PC-3 (cell line): ENCODE measurements at regions not wholly inside any gene's neighbourhood (a gene's known extent, or its start where the extent isn't known, plus 50 kb on each side); places are given as distances from the start of the nearest gene placed in this dataset.

Experiments used
- ATAC-seq: fragments of 200-7000 bp; cut with Tn5 transposase; 2 replicates; pipeline ENCODE4 v1.9.1; 2020; ENCODE audit warnings: mild to moderate bottlenecking, moderate library complexity
- BruUV-seq: library from RNA; stranded (reverse); fragments of 400-500 nt; replicated peaks from 2 replicates; lab custom pipeline; 2021; lab: Mats Ljungman, UMichigan
- CTCF ChIA-PET: fragments of 300-600 bp; sonication (Branson Sonifier 250); formaldehyde crosslinking; loops from one replicate; lab custom pipeline; 2022; ENCODE audit warnings: antibody characterized with exemption; lab: Charles Lee
- POLR2A ChIA-PET: fragments of 300-600 bp; sonication (Branson Sonifier 250); formaldehyde crosslinking; loops from one replicate; lab custom pipeline; 2022; ENCODE audit warnings: antibody characterized with exemption; ENCODE audit not compliant: unreplicated experiment; lab: Charles Lee
- DNase-seq: peaks from one replicate; pipeline ENCODE4 v3.0.0-alpha.2; 2015
- H2AFZ ChIP-seq: fragments of 300-600 bp; sonication (generic); 2 replicates; pipeline ENCODE4 v1.6.0; 2016; ENCODE audit warnings: antibody characterized with exemption, low read length
- H3F3A ChIP-seq: fragments of 300-600 bp; sonication (generic); one replicate; pipeline ENCODE4 v1.6.0; 2017; ENCODE audit warnings: antibody characterized with exemption, low read length, control low read depth, mild to moderate bottlenecking; ENCODE audit not compliant: unreplicated experiment
- H3K27ac ChIP-seq: fragments of 300-600 bp; sonication (generic); 2 replicates; pipeline ENCODE4 v1.5.1; 2016; ENCODE audit warnings: mild to moderate bottlenecking, low read length
- H3K27me3 ChIP-seq: fragments of 300-600 bp; sonication (generic); 2 replicates; pipeline ENCODE4 v1.6.1; 2016; ENCODE audit warnings: low read length, mixed read lengths
- H3K36me3 ChIP-seq: fragments of 300-600 bp; sonication (generic); 2 replicates; pipeline ENCODE4 v1.6.1; 2016; ENCODE audit warnings: low read depth, mixed run types, low read length, mixed read lengths
- H3K4me1 ChIP-seq: fragments of 300-600 bp; sonication (generic); 2 replicates; pipeline ENCODE4 v1.5.1; 2016; ENCODE audit warnings: low read length; ENCODE audit not compliant: insufficient read depth
- H3K4me2 ChIP-seq: fragments of 300-600 bp; sonication (generic); 2 replicates; pipeline ENCODE4 v1.6.0; 2016; ENCODE audit warnings: low read length
- H3K4me3 ChIP-seq: fragments of 300-600 bp; sonication (generic); 2 replicates; pipeline ENCODE4 v1.5.1; 2016; ENCODE audit warnings: mild to moderate bottlenecking, low read length, mixed read lengths
- H3K79me2 ChIP-seq: fragments of 300-600 bp; sonication (generic); 2 replicates; pipeline ENCODE4 v1.6.1; 2017; ENCODE audit warnings: low read length, mixed read lengths
- H3K9ac ChIP-seq: fragments of 300-600 bp; sonication (generic); 2 replicates; pipeline ENCODE4 v1.6.0; 2016; ENCODE audit warnings: mild to moderate bottlenecking, low read length
- H3K9me2 ChIP-seq: fragments of 300-600 bp; sonication (generic); replicated peaks from 2 replicates; pipeline ENCODE4 v1.6.1; 2016; ENCODE audit warnings: mixed run types, low read length, mixed read lengths
- H3K9me3 ChIP-seq: fragments of 300-600 bp; sonication (generic); 2 replicates; pipeline ENCODE4 v1.6.1; 2016; ENCODE audit warnings: low read length, mixed read lengths
- H4K20me1 ChIP-seq: fragments of 300-600 bp; sonication (generic); 2 replicates; pipeline ENCODE4 v1.6.1; 2016; ENCODE audit warnings: low read length, mixed read lengths
- CTCF ChIP-seq: fragments of 300-600 bp; sonication (generic); conservative IDR thresholded peaks from 2 replicates; pipeline ENCODE4 v1.5.1; 2017; ENCODE audit warnings: antibody characterized with exemption, low read depth, mild to moderate bottlenecking, low read length
- EZH2 ChIP-seq: fragments of 300-600 bp; sonication (generic); IDR thresholded peaks from one replicate; pipeline ENCODE4 v1.6.1; 2017; ENCODE audit warnings: antibody characterized with exemption, mild to moderate bottlenecking, low read length; ENCODE audit not compliant: unreplicated experiment
- EZH2phosphoT487 ChIP-seq: fragments of 300-600 bp; sonication (generic); IDR thresholded peaks from 2 replicates; pipeline ENCODE4 v1.6.1; 2018; ENCODE audit warnings: mild to moderate bottlenecking, antibody characterized with exemption, low read length, borderline replicate concordance
- intact Hi-C: fragments of 100-400 bp; cut with micrococcal nuclease; formaldehyde crosslinking; loops from 2 replicates; pipeline ENCODE4 v1.9.0; 2023

DNA sequence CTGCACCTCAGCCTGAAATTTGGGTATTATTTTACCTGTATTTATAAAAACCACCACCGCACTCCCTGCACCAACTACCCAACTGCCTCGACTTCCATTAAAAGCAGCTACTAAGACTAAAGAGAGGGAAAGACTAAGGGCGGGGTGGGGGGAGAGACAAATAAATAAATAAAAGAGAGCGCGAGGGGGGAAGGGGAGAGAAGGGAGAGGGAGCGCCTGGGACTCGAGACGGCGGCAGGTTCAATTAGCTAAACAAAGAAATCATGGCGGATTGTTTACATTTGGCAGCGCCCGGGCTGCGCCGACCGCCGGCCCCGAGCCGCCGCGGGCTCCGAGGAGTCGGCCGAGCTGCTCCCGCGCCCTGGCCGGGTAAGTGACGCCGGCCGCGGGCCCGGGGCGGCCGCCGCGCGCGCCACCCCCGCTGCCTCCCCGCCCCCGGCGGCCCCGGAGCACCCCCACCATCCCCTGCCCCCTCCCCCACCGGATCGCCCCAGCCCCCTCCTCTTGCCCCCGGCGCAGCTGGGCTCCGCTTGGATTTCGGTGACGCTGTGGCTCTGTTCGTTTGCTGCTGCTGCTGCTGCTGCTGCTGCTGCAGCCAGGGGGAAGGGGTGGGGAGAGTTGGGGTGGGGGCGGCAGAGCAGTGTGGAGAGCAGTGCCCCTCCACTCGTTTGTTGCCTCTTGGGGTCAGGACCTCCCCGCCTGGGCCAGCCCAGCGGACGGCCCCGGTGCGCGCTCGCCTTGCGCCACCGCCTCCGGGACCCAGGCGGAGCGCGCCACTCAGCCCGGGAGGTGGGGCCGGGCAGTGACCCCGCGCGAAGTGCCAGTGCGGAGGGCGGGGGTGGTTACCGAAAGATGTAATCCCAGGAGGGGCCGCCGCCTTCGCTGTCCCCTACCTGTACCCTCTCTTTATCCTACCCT is 187.2 kb upstream of the FANCL start:
- Histone ChIP-seq H3K79me2 (no peaks in the 10 kb centered on the region), H3K27ac (no peak overlapping the region), H3K4me2 (no peak overlapping the region), H3F3A (no peaks in the 10 kb centered on the region), H3K9me3 (no peaks in the 10 kb centered on the region), H3K4me3 (no peak overlapping the region), H2AFZ (no peak overlapping the region), H3K27me3 (peaks cover 7% of the 10 kb centered on the region; the same call in 1 of the 2 replicates), H4K20me1 (no peaks in the 10 kb centered on the region), H3K36me3 (no peaks in the 10 kb centered on the region), H3K4me1 (no peaks in the 10 kb centered on the region), H3K9ac (no peak overlapping the region), H3K9me2 (no peaks in the 10 kb centered on the region)
- DNase-seq (no peak), ATAC-seq (no peak)
- TF ChIP-seq CTCF (no peak), EZH2phosphoT487 (no peak), EZH2 (no peak)
- intact Hi-C loops = no loop called here
- POLR2A ChIA-PET = no interaction called here
- BruUV-seq = no TSS peak
- CTCF ChIA-PET = no interaction called here

GRCh38 chr2:58427572-58428095 is 186.5 kb upstream of the FANCL start:
- ChIA-PET CTCF (no interaction called here), POLR2A (no interaction called here)
- Histone ChIP-seq H3K27ac (no peak overlapping the region), H3F3A (no peaks in the 10 kb centered on the region), H2AFZ (no peak overlapping the region), H3K9me2 (no peaks in the 10 kb centered on the region), H3K9ac (no peak overlapping the region), H3K27me3 (peaks cover 7% of the 10 kb centered on the region; the same call in 1 of the 2 replicates), H3K4me3 (no peak overlapping the region), H3K36me3 (no peaks in the 10 kb centered on the region), H3K4me1 (no peaks in the 10 kb centered on the region), H3K79me2 (no peaks in the 10 kb centered on the region), H3K9me3 (no peaks in the 10 kb centered on the region), H4K20me1 (no peaks in the 10 kb centered on the region), H3K4me2 (no peak overlapping the region)
- no TSS peak for BruUV-seq
- intact Hi-C loops = no loop called here
- no peak for DNase-seq
- no peak for ATAC-seq
- TF ChIP-seq CTCF (no peak), EZH2 (no peak), EZH2phosphoT487 (no peak)

DNA sequence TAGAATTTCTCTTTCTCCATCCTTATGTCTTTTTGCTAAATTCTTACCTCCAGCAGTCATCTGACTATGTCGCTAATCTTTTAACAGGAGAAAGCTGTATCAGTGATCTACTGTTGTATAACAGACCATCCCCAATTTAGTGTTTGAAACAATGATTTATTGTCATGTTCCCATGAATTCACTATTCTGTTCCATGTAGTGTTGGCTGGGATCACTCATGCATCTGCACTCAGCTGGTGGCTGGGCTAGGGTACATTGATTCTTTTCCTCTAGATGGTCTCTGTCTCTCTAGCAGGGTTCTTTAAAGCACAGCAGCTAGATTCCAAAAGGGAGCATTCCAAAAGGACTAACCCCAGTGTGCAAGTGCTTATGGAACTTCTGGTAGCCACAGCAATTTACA is 184.2 kb upstream of the FANCL start:
- H3K9ac ChIP-seq = no peak overlapping the region
- H3K4me2 ChIP-seq = no peak overlapping the region
- no peak overlapping the region for H2AFZ ChIP-seq
- H3K27me3 ChIP-seq = peaks cover 7% of the 10 kb centered on the region; the same call in 1 of the 2 replicates
- BruUV-seq = no TSS peak
- intact Hi-C loops = no loop called here
- CTCF ChIA-PET = no interaction called here
- POLR2A ChIA-PET = no interaction called here
- H3K4me1 ChIP-seq = no peaks in the 10 kb centered on the region
- H3K27ac ChIP-seq = no peak overlapping the region
- H3K36me3 ChIP-seq = no peaks in the 10 kb centered on the region
- no peak for TF ChIP-seq CTCF
- TF ChIP-seq EZH2phosphoT487 = no peak
- no peak for TF ChIP-seq EZH2
- no peaks in the 10 kb centered on the region for H3K9me3 ChIP-seq
- H3K4me3 ChIP-seq = no peak overlapping the region
- no peaks in the 10 kb centered on the region for H3K79me2 ChIP-seq
- H3K9me2 ChIP-seq = no peaks in the 10 kb centered on the region
- DNase-seq (no peak), ATAC-seq (no peak)
- no peaks in the 10 kb centered on the region for H3F3A ChIP-seq
- H4K20me1 ChIP-seq = no peaks in the 10 kb centered on the region
